ENCODE measurements at regions not wholly inside any gene's neighbourhood (a gene's known extent, or its start where the extent isn't known, plus 50 kb on each side); places are given as distances from the start of the nearest gene placed in this dataset.

DNA sequence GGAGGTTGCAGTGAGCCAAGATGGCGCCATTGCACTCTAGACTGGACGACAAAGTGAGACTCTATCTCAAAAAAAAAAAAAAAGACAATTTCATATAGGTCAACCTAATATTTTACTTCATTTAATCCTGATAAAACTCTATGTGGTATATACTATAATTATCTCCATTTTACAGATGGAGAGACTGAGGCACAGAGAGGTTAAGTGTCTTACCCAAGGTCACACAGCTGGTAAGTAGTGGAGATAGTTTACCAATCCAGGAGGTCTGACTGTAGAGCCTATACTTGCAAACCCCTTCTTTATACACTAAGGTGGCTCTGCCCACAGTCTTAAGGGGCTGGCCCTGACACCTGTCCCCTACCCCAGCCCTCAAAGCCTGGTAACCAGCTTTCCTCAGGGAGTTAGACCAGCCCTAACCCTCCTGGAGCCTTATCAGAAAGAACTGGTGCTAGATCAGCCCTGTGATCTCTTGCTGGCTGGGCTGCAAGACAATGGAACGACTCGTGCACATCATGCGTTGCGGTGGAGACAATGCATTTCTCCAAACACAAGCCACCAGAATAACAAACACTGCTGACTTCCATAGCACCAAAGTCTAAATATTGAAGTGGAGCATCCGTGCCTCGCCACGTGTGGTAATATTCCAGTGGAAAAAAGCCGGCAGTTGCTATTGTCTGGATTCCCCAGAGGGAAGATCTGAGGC, 60.0 kb upstream of the SMAD3 start:
- Mint-ChIP-seq H3K36me3 (ENCODE audit: low read depth) (no peaks in the 10 kb centered on the region), H3K4me1 (peaks cover 14% of the 10 kb centered on the region), H3K27ac (ENCODE audit: unreplicated experiment) (peak overlapping the region; percentile 44), H3K27me3 (ENCODE audit: low read depth) (no peaks in the 10 kb centered on the region), H3K4me3 (no peak overlapping the region), H3K9me3 (no peaks in the 10 kb centered on the region)
- no peak for DNase-seq (ENCODE audit: low read depth, low spot score)
- TF ChIP-seq, protein P1, sequence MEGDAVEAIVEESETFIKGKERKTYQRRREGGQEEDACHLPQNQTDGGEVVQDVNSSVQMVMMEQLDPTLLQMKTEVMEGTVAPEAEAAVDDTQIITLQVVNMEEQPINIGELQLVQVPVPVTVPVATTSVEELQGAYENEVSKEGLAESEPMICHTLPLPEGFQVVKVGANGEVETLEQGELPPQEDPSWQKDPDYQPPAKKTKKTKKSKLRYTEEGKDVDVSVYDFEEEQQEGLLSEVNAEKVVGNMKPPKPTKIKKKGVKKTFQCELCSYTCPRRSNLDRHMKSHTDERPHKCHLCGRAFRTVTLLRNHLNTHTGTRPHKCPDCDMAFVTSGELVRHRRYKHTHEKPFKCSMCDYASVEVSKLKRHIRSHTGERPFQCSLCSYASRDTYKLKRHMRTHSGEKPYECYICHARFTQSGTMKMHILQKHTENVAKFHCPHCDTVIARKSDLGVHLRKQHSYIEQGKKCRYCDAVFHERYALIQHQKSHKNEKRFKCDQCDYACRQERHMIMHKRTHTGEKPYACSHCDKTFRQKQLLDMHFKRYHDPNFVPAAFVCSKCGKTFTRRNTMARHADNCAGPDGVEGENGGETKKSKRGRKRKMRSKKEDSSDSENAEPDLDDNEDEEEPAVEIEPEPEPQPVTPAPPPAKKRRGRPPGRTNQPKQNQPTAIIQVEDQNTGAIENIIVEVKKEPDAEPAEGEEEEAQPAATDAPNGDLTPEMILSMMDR (conservative IDR thresholded peaks at IDR 0.05) = no peak

DNA sequence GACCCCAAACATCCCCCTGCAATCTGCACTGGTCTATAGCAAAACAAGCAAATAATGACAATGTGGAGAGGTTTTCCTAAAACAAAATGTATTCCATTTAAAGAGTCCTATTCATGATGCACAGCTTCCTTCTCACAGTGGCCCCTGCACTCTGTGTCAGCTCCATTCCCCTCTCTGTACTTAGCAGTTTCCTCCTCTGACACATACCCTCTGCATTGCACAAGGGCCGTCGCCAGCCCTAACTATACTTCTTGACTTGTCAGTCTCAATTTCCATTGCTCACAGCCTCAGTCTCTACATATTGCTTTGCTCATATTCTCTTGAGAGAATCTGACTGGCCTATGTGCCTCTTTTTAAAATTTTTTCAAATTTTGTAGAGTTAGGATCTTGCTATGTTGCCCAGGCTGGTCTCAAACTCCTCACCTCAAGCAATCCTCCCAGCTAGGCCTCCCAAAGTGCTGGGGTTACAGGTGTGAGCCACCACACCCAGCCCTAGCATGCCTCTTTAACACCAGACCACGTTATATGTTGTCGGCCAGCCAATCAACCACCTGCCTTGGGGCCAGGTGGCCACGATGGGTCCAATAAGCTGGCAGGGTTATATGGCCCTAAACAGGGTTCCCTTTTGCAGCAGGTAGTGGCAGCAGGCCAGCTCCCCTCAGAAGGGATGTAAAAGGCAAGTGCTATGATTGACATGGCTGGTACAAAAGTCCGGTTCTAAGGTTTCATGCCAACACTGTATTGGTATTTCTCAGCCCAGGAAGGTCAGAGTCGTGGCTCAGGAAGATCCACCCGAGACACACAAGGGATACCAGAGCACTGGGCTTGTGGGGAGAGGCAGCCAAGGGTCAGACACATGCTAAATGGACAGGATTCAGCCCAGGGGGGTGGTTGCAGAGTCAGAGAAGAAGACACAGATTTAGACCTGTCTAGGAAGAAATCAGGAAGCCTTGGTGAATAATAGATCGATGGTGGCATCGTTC, 59.0 kb upstream of the SMAD3 start:
- Mint-ChIP-seq H3K4me1 (peaks cover 14% of the 10 kb centered on the region), H3K9me3 (no peaks in the 10 kb centered on the region), H3K36me3 (ENCODE audit: low read depth) (no peaks in the 10 kb centered on the region), H3K27ac (ENCODE audit: unreplicated experiment) (peak overlapping the region; percentile 86), H3K4me3 (no peak overlapping the region), H3K27me3 (ENCODE audit: low read depth) (no peaks in the 10 kb centered on the region)
- TF ChIP-seq, protein P1 (conservative IDR thresholded peaks at IDR 0.05) = no peak
- DNase-seq (ENCODE audit: low read depth, low spot score) = no peak

DNA sequence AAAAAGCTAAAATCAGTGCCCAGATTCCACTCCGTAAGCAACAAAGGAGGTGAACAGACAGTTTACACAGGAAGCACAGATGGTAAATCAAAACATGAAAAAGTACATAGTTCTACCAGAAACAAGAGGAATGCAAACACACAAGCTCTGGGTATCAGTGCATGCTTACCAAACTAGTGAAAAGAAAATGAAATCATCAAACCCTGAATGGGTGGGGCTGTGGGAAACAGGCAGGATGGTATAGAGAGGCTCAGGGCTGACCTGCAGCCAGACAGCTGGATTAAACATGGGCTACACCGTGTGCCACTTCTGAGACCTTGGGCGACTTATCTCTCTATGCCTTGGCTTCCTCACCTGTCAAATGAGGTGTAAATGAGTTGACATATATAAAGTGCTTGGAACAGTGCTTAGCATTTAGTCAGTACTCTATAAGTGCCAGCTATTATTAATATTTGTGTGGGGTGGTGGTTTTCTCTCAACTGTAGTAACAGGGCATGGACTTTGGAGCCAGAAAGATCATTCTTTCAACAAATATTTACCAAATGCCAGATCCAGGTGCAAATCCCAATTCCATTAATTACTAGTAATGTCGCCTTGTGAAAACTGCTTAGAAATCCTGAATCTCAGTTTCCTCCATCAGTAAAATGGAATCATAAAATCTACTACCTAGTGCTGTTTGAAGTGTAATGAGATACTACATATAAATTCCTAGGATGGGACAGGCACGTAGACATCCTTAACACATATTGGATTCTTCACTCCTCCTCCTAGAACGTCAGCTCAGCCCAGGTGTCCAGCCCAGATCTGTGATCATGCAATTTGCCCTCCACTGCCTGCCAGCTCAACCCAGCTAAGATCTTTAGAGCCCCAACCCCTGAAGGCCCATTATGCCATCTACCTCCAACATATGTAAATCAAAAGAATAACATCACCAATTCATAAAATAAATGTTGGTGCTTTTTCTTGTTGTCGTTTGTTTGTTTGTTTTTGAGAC, 55.5 kb upstream of the SMAD3 start:
- TF ChIP-seq, protein P1 (conservative IDR thresholded peaks at IDR 0.05) = no peak
- Mint-ChIP-seq H3K9me3 (no peaks in the 10 kb centered on the region), H3K27me3 (ENCODE audit: low read depth) (no peaks in the 10 kb centered on the region), H3K4me3 (no peak overlapping the region), H3K27ac (ENCODE audit: unreplicated experiment) (no peak overlapping the region), H3K36me3 (ENCODE audit: low read depth) (no peaks in the 10 kb centered on the region), H3K4me1 (peaks cover 13% of the 10 kb centered on the region)
- DNase-seq (ENCODE audit: low read depth, low spot score) = no peak

DNA sequence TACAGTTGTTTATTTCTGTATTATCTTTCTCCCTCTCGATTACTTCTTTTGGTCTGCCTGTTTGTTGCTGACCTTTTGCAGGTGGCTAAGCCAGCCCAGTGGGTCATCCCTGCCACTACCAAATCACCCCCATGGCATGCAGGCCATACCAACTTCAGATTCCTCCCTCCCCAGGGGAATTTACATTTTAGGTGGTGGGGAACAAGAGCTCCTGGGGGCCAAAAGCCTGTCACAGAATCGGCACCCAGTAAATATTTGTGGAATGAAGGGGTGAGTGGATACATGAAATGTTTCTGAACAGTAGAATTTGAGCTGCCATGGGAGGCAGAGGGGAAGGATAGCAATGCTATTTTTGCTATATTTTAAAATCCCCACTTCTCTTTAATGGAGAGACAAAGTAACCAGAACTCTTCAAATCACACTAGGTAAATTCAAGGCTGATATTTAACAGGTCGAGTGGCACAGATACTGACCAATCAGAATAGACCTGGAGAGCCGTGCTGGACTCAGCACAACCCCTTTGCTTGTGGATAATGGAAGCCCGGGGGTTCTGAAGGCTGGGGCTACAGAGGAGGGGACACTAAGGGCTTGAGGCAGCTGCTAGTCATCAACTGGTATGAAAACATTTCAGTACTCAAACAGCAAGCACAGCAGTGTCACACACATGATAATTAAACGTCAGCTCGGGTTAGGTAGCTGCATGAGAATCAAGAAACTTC, 54.3 kb upstream of the SMAD3 start:
- Mint-ChIP-seq H3K27me3 (ENCODE audit: low read depth) (no peaks in the 10 kb centered on the region), H3K9me3 (no peaks in the 10 kb centered on the region), H3K4me1 (peaks cover 11% of the 10 kb centered on the region), H3K36me3 (ENCODE audit: low read depth) (no peaks in the 10 kb centered on the region), H3K4me3 (no peak overlapping the region), H3K27ac (ENCODE audit: unreplicated experiment) (no peak overlapping the region)
- TF ChIP-seq, protein P1 (conservative IDR thresholded peaks at IDR 0.05) = no peak
- DNase-seq (ENCODE audit: low read depth, low spot score) = no peak

Data from neural crest cell (in vitro differentiated cells).